Right lobe of liver (tissue), 6 donors: ENCODE measurements at regions not wholly inside any gene's neighbourhood (a gene's known extent, or its start where the extent isn't known, plus 50 kb on each side); places are given as distances from the start of the nearest gene placed in this dataset.
"Not testable (repeated sequence)": the region's sequence is repeated elsewhere in the genome, so short reads cannot be mapped to it uniquely, and the experiment has no call there.

Source experiments
- ATAC-seq, 4 donors: fragments of 200-7000 bp; cut with Tn5 transposase; one replicate each; pipeline ENCODE4 v1.9.1; 2020; ENCODE audit warnings: mild to moderate bottlenecking in 4 of 4, moderate library complexity in 4 of 4
- DNase-seq, 3 donors: peaks; one replicate each; pipeline ENCODE4 v3.0.0-alpha.2; 2020
- H3K27ac ChIP-seq, 3 donors: fragments of 200-600 bp; one replicate each; pipeline ENCODE4 v1.8.0; 2022
- H3K27me3 ChIP-seq, 2 donors: fragments of 200-600 bp; one replicate each; pipeline ENCODE4 v1.8.0; 2022
- H3K36me3 ChIP-seq, 4 donors: fragments of 200-600 bp; sonication (generic) in 1 of 4; one replicate each; pipeline versions ENCODE4 v1.5.1 to v1.8.0; 2017 to 2022; ENCODE audit warnings: control low read depth in 1 of 4
- H3K4me1 ChIP-seq, 4 donors: fragments of 200-600 bp; sonication (generic) in 1 of 4; one replicate each; pipeline versions ENCODE4 v1.5.1 to v1.8.0; 2017 to 2022; ENCODE audit warnings: control low read depth in 1 of 4
- H3K4me3 ChIP-seq, 3 donors: fragments of 200-600 bp; one replicate each; pipeline ENCODE4 v1.8.0; 2022
- H3K9me3 ChIP-seq, 4 donors: fragments of 200-600 bp; sonication (generic) in 1 of 4; one replicate each; pipeline versions ENCODE4 v1.5.1 to v1.8.0; 2017 to 2022; ENCODE audit warnings: control low read depth in 1 of 4
- POLR2A ChIP-seq: fragments of 450-650 bp; IDR thresholded peaks from one replicate; pipeline ENCODE4 v1.6.1; 2017; ENCODE audit warnings: antibody characterized with exemption, mild to moderate bottlenecking
- WGBS: methylation state at CpG from one replicate; pipeline ENCODE4 v1.1.6; 2018; ENCODE audit warnings: low coverage, low lambda C conversion rate; ENCODE audit not compliant: insufficient coverage; ENCODE audit errors: missing lambda C conversion rate; 5-methylcytosine and 5-hydroxymethylcytosine counted together
- intact Hi-C, 2 donors: fragments of 100-400 bp; cut with DNase I; formaldehyde crosslinking; loops; one replicate each; pipeline versions ENCODE4 v1.11.2 to v1.14.1; 2022
- TF ChIP-seq, protein P1 (sequence below), 4 donors: fragments of 200-600 bp in 3 of 4; fragments of 450-650 bp in 1 of 4; IDR thresholded peaks; one replicate each; pipeline versions ENCODE4 v1.5.1 to v1.8.0; 2016 to 2022; ENCODE audit warnings: antibody characterized with exemption in 4 of 4, mild to moderate bottlenecking in 2 of 4
- donor health status: DM: no; HTN: yes; CAD: no.
- donor health status: DM: no; HTN: no; CAD: no.
- donor health status: DM: no; HTN: no; CAD: no.
- donor health status: DM: no; HTN: yes; CAD: no.
- donor health status: DM: no; HTN: yes; CAD: no.

DNA sequence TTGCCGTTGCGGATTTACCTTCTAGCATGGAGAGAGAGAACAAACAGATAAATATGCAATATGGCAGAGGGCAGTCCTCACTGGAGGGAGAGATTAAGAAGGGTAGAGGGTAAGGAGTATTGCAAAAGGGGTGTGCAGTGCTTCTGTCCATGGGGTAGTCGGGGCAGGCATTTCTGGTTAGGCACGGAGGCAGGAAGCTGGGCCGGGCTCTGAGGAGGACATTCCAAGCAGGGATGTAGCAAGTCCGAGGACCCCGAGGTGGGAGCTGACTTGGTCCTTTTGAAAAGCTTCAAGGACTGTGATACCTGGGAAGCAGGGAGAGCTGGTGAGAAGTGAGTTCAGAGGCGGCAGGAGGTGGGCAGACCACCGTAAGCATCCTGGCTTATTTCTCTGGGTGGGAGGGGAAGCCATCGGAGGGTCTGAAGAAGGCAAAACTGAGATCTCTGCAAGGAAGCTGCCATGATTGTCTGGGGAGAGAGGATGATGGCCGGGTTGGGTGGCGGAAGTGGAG is 214.9 kb downstream of the FGF9 start:
- Histone ChIP-seq H3K27me3 (no peaks in the 10 kb centered on the region), H3K4me1 (no peaks in the 10 kb centered on the region), H3K27ac (no peak overlapping the region), H3K9me3 (no peaks in the 10 kb centered on the region), H3K4me3 (no peak overlapping the region), H3K36me3 (no peaks in the 10 kb centered on the region)
- ATAC-seq (no peak), DNase-seq (no peak)
- intact Hi-C loops: no loop called here
- no peak for TF ChIP-seq POLR2A
- TF ChIP-seq, protein P1, sequence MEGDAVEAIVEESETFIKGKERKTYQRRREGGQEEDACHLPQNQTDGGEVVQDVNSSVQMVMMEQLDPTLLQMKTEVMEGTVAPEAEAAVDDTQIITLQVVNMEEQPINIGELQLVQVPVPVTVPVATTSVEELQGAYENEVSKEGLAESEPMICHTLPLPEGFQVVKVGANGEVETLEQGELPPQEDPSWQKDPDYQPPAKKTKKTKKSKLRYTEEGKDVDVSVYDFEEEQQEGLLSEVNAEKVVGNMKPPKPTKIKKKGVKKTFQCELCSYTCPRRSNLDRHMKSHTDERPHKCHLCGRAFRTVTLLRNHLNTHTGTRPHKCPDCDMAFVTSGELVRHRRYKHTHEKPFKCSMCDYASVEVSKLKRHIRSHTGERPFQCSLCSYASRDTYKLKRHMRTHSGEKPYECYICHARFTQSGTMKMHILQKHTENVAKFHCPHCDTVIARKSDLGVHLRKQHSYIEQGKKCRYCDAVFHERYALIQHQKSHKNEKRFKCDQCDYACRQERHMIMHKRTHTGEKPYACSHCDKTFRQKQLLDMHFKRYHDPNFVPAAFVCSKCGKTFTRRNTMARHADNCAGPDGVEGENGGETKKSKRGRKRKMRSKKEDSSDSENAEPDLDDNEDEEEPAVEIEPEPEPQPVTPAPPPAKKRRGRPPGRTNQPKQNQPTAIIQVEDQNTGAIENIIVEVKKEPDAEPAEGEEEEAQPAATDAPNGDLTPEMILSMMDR (IDR thresholded peaks at IDR 0.05): no peak
- WGBS: 49% methylated on average over 9 of the region's 12 CpGs

DNA sequence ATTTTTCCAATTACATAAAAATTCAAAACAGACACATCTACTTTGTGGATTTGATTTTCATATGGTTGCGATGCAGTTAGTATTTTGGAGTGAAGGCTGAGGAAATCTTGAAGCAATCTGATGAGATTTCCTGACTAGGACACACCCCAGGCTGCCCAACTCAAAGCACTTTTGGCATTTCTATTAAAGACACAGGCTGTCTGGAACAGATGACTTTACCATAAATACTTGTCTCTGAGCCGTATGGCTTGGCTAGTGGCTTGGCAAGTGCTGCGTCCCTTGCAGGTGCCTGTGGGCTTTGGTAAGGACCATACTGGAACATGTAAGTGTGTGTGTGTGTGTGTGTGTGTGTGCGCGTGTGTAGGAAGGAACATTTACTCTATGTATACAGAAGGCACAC is 218.8 kb downstream of the FGF9 start:
- Histone ChIP-seq H3K27me3 (no peaks in the 10 kb centered on the region), H3K9me3 (no peaks in the 10 kb centered on the region), H3K4me3 (no peak overlapping the region), H3K27ac (no peak overlapping the region), H3K4me1 (no peaks in the 10 kb centered on the region), H3K36me3 (no peaks in the 10 kb centered on the region)
- ATAC-seq (no peak), DNase-seq (no peak)
- intact Hi-C loops: no loop called here
- TF ChIP-seq, protein P1 (IDR thresholded peaks at IDR 0.05): no peak
- TF ChIP-seq POLR2A: no peak
- WGBS: 64% methylated on average over 3 of the region's 5 CpGs

DNA sequence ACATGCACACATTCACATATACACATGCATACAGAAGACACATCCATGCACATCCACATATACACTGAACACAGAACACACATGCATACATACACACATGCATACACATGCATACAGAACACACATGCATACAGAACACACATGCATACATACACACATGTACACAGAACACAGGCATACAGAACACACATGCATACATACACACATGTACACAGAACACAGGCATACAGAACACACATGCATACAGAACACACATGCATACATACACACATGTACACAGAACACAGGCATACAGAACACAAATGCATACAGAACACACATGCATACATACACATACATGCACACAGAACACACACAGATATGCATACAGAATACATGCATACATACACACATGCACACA is 219.3 kb downstream of the FGF9 start:
- intact Hi-C loops, H3K36me3 ChIP-seq: not testable (repeated sequence)

DNA sequence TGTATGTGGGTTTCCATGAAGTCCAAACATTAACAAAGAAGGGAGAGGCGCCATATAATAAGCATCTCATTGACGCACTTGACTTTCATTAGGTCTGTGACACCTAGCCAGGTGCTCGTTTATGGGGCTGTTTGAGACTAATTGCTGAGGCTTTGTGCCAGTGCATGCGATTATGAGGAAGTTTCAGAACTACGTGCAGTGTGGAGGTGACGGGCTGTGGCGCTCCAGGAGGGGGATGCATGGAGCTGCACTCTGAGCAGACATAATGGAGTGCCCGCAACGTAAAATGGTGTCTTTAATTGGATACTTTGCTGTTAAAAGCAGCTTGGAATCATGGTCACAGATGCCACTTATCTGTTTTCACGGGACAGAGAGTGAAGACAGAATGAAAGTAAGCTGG is 223.2 kb downstream of the FGF9 start:
- no peak for DNase-seq
- Histone ChIP-seq H3K4me3 (no peak overlapping the region), H3K27me3 (no peaks in the 10 kb centered on the region), H3K4me1 (no peaks in the 10 kb centered on the region), H3K9me3 (no peaks in the 10 kb centered on the region), H3K36me3 (no peaks in the 10 kb centered on the region), H3K27ac (no peak overlapping the region)
- no peak for ATAC-seq
- intact Hi-C loops: no loop called here
- WGBS: 74% methylated on average over 8 of the region's 10 CpGs
- no peak for TF ChIP-seq POLR2A
- TF ChIP-seq, protein P1 (IDR thresholded peaks at IDR 0.05): no peak

More for the DNA sequence above, 219.3 kb downstream of the FGF9 start:
- not testable (repeated sequence) for H3K4me3 ChIP-seq, DNase-seq, H3K9me3 ChIP-seq, H3K27ac ChIP-seq, ATAC-seq, H3K27me3 ChIP-seq, H3K4me1 ChIP-seq

DNA sequence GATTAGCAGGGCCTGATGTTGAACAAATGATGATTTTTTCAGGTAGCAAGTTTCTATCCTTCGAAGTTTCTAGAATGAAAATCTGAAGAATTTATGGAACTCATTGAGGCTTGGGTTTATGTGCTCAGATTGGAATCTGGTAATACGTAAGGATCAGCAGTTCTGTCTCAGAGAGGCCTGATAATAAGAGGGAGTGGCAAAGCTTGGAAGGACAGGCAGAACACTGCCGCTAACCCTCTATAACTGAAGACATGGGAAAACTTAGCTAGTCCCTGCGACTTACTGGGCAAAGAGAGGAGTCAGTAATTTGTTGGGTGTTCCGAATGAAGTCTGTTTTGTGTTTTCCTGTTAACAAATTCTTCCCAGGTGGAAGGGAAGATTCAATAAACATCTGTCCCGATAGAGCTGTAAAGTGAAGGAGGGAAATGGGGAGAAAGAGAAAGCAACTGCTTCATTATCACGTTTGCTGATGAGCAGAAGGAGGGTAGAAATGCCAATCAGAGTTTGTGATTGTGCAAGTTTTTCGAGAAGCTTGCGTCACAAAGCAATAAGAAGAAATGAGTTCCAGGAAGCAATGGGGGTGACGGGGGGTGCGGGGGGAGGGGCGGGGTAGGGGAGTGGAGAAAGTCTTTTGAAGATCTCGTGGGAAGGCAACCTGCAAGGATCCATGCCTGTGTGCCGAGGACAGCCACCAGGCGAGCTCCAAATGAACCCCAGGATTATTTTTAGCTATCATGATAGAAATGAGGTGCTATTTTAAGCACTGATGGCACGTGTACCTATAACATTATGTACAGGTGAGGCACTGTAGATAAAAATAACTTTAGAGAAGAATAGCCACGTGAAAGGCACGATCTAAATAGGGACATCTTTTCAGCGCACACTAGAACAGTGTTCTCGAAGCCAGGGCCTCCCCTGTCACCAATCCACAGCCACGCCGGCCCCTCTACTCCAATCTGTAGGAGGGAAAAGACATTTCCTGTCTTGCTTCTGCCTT is 224.1 kb downstream of the FGF9 start:
- H3K27ac ChIP-seq: no peak overlapping the region
- WGBS: 50% methylated on average over 21 of the region's 22 CpGs

More for the DNA sequence above, 224.1 kb downstream of the FGF9 start:
- DNase-seq (no peak), ATAC-seq (no peak)
- no peak for TF ChIP-seq POLR2A
- TF ChIP-seq, protein P1 (IDR thresholded peaks at IDR 0.05): no peak
- H3K4me1 ChIP-seq: no peaks in the 10 kb centered on the region
- intact Hi-C loops: no loop called here
- H3K4me3 ChIP-seq: no peak overlapping the region
- no peaks in the 10 kb centered on the region for H3K9me3 ChIP-seq
- no peaks in the 10 kb centered on the region for H3K36me3 ChIP-seq
- no peaks in the 10 kb centered on the region for H3K27me3 ChIP-seq
